Glutamatergic neuron (in vitro differentiated cells): ENCODE measurements at regions not wholly inside any gene's neighbourhood (a gene's known extent, or its start where the extent isn't known, plus 50 kb on each side); places are given as distances from the start of the nearest gene placed in this dataset.
A peak's percentile ranks its signal among the peaks of the same experiment; 100 is the strongest.
"Not testable (repeated sequence)": the region's sequence is repeated elsewhere in the genome, so short reads cannot be mapped to it uniquely, and the experiment has no call there.

Experiments
- DNase-seq: peaks from one replicate; pipeline ENCODE4 v3.0.0; 2022
- H3K27ac Mint-ChIP-seq: one replicate; pipeline ENCODE4 v1.8.0; 2020; ENCODE audit warnings: mild to moderate bottlenecking, mixed read lengths, inconsistent platforms; ENCODE audit not compliant: unreplicated experiment
- H3K27me3 Mint-ChIP-seq: one replicate; pipeline ENCODE4 v1.8.0; 2020; ENCODE audit warnings: mild to moderate bottlenecking, moderate library complexity, mixed read lengths, inconsistent platforms; ENCODE audit not compliant: unreplicated experiment
- H3K36me3 Mint-ChIP-seq: one replicate; pipeline ENCODE4 v1.8.0; 2020; ENCODE audit warnings: mild to moderate bottlenecking, mixed read lengths, inconsistent platforms; ENCODE audit not compliant: unreplicated experiment
- H3K4me1 Mint-ChIP-seq: one replicate; pipeline ENCODE4 v1.8.0; 2020; ENCODE audit warnings: mild to moderate bottlenecking, low read depth, mixed read lengths, inconsistent platforms; ENCODE audit not compliant: unreplicated experiment
- H3K4me3 Mint-ChIP-seq: one replicate; pipeline ENCODE4 v1.8.0; 2020; ENCODE audit warnings: mild to moderate bottlenecking, mixed read lengths, inconsistent platforms; ENCODE audit not compliant: unreplicated experiment
- H3K9me3 Mint-ChIP-seq: one replicate; pipeline ENCODE4 v1.8.0; 2020; ENCODE audit warnings: mild to moderate bottlenecking, moderate library complexity, mixed read lengths, inconsistent platforms; ENCODE audit not compliant: unreplicated experiment
- CTCF ChIP-seq: fragments of 200-600 bp; sonication (generic); IDR thresholded peaks from one replicate; pipeline ENCODE4 v1.5.0; 2021; ENCODE audit not compliant: partially characterized antibody, unreplicated experiment

DNA sequence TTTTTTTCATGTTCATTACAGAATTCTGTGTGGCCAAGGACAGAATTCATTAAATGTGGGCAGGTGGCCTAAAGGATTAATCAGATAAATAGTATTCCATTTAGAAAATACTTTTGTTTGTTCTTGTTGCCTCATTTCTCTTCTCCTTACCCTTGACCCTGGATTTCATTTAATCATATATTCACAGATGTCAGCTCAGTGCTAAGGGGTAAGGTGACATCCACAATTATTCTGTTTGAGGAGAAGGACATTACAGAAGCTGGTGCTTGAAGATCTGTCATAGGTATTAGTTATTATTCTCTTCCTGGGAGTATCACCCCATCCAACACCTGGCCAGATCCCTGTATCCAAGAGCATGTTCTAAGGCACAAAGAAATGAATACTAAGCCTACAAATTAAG lies 961.1 kb downstream of the XPNPEP1 start:
- H3K4me1 Mint-ChIP-seq: no peaks in the 10 kb centered on the region
- no peak for DNase-seq
- H3K36me3 Mint-ChIP-seq: no peaks in the 10 kb centered on the region
- no peak overlapping the region for H3K27ac Mint-ChIP-seq
- H3K4me3 Mint-ChIP-seq: no peak overlapping the region
- no peaks in the 10 kb centered on the region for H3K27me3 Mint-ChIP-seq
- no peaks in the 10 kb centered on the region for H3K9me3 Mint-ChIP-seq
- TF ChIP-seq CTCF: no peak

- Mint-ChIP-seq H3K27ac (no peak overlapping the region), H3K27me3 (peaks cover 2% of the 10 kb centered on the region), H3K36me3 (no peaks in the 10 kb centered on the region), H3K4me1 (no peaks in the 10 kb centered on the region), H3K9me3 (no peaks in the 10 kb centered on the region), H3K4me3 (no peak overlapping the region)
- TF ChIP-seq CTCF: no peak
- no peak for DNase-seq
Observed at GRCh38 chr10:108957681-108958080, 965.6 kb downstream of the XPNPEP1 start.

DNA sequence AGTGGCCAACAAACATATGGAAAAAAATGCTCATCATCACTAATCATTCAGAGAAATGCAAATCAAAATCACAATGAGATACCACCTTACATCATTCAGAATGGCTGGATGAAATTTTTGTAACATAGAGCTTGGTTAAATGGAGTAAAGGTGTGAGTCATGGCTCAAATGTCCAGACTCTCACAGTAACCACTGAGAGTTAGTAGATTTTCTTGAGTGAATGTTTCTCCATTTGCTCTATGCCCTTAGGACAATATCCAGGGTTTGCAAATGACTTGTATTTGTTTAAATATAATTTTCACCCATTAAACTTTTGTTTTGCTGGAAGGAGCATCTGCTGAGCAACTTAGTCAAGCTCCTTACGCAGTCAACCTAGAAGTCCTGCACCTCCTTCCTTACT lies 967.2 kb downstream of the XPNPEP1 start:
- H3K9me3 Mint-ChIP-seq: no peaks in the 10 kb centered on the region
- H3K27me3 Mint-ChIP-seq: peaks cover 2% of the 10 kb centered on the region
- H3K27ac Mint-ChIP-seq: no peak overlapping the region
- H3K4me3 Mint-ChIP-seq: no peak overlapping the region
- no peaks in the 10 kb centered on the region for H3K4me1 Mint-ChIP-seq
- no peak for DNase-seq
- TF ChIP-seq CTCF: no peak
- no peaks in the 10 kb centered on the region for H3K36me3 Mint-ChIP-seq

DNA sequence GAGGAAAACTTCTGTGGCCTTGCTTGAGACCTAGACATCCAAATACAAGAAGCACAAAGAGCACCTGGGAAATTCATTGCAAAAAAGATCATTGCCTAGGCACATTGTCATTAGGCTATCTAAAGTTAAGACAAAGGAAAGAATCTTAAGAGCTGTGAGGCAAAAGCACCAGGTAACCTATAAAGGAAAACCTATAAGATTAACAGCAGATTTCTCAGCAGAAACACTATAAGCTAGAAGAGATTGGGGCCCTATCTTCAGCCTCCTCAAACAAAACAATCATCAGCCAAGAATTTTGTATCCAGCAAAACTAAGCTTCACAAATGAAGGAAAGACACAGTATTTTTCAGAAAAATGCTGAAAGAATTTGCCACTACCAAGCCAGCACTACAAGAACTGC lies 1003.3 kb downstream of the XPNPEP1 start:
- H3K36me3 Mint-ChIP-seq: peaks cover 13% of the 10 kb centered on the region
- not testable (repeated sequence) for H3K27ac Mint-ChIP-seq, H3K4me1 Mint-ChIP-seq, H3K4me3 Mint-ChIP-seq, DNase-seq, H3K27me3 Mint-ChIP-seq, H3K9me3 Mint-ChIP-seq

DNA sequence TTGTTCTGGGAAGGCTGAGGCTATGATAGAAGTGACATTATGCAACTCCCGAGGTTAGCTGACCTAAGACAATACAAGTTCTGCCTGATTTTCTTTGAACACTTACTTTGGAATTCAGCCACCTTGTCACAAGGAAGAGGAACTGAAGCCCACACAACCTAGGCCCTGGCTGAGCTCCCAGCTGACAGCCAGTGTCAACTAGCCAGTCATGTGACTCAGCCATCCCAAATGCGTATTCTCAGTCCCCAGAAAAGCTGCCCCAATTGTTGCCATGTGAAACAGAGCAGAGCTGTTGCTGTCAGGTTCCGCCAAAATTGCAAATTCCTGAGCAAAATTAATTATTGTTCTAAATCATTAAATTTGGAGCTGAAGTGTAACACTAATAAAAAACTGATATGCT lies 1010.0 kb downstream of the XPNPEP1 start:
- Mint-ChIP-seq H3K4me3 (no peak overlapping the region), H3K36me3 (no peaks in the 10 kb centered on the region), H3K27ac (no peak overlapping the region), H3K4me1 (no peaks in the 10 kb centered on the region), H3K9me3 (no peaks in the 10 kb centered on the region), H3K27me3 (no peaks in the 10 kb centered on the region)
- no peak for TF ChIP-seq CTCF
- no peak for DNase-seq

GRCh38 chr10:108911814-108912541 lies 1011.3 kb downstream of the XPNPEP1 start:
- Mint-ChIP-seq H3K9me3 (no peaks in the 10 kb centered on the region), H3K27ac (no peak overlapping the region), H3K27me3 (no peaks in the 10 kb centered on the region), H3K4me3 (peak overlapping the region; percentile 87), H3K4me1 (no peaks in the 10 kb centered on the region), H3K36me3 (no peaks in the 10 kb centered on the region)
- TF ChIP-seq CTCF: no peak
- DNase-seq: peak; percentile 82
